ENCODE measurements at regions not wholly inside any gene's neighbourhood (a gene's known extent, or its start where the extent isn't known, plus 50 kb on each side); places are given as distances from the start of the nearest gene placed in this dataset.

DNA sequence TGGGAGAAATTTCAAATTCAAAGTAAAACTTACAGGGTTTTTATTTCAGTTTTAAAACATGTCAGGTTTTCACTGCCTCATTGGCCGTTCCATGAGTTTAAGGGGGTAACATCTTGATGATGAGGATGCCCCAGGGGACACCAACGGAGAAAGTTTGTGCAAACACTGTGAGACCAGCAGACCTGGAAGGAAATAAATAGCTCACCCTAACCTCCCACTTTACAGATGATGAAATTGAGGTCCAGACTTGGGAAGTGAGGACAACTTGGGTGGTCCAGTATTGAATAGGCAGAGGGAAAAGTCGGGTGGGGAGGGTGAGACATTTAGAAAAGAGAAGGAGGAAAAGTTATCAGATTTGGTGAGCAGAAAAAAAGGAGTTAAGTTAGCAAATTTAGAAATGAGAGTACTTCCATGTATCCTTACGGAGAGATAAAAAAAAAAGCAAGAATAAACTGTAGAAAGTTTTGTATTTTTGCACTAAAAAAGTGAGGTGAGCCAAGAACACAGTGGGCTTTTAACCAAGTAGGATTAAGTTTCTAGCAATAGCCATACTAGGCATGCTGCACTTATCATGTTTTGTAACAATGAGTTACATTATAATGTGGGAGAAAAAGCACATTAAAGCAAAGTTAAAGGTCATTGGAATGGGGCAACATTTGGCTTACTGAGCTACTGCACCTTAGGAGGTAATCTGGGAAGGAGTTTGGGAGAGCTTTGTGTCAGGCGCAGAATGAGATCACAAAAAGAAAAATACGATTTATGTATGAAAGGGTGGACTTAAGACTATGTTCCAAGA is 125.1 kb downstream of the GAS1 start:
- WGBS = 36% methylated on average over 6 of the region's 6 CpGs
- H3K36me3 ChIP-seq (ENCODE audit: insufficient read depth) = no peaks in the 10 kb centered on the region
- DNase-seq (ENCODE audit: extremely low spot score) = no peak
- no peak overlapping the region for H3K27ac ChIP-seq (ENCODE audit: low read depth)
- no peaks in the 10 kb centered on the region for H3K4me1 ChIP-seq (ENCODE audit: insufficient read depth)
- H3K4me3 ChIP-seq (ENCODE audit: low read depth, low read length) = no peak overlapping the region

DNA sequence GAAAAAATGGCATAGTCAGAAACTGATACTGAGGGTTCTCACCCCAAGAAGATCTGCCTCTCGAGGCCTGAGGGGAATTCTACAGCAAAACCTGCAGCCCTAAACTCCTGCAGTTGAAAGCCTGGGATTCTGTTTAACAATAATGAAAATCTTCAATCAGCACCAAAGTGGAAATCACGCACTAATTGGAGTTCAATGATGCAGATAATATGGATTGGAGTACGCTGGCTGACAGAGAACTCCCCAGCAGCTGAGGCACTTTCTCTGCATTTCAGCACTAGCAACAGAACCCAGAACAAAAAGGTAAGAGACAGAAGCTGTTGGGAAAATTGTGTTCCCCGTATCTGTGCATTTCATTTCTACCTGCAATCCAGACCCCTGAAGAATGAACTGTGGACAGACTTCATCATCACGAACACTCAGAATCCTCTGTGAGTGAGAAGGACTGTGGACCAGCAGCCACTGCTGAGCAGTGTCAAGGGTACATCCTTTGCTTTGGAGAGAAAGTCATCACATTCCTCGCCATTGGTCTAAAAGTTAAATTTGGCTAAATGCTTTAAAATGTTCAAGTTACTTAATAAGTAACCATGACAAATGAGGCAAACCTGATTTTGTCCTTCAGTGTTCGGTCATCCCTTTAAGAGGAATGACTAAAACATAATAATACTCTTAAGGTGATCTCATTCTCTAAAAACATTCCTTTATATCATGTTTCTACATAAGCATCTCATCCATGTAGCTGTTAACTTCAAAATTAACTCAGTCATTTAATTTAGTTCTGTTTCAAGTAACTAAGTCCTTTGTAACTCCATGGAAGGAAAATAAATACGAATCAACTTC is 126.1 kb downstream of the GAS1 start:
- WGBS = 80% methylated on average over 8 of the region's 8 CpGs

DNA sequence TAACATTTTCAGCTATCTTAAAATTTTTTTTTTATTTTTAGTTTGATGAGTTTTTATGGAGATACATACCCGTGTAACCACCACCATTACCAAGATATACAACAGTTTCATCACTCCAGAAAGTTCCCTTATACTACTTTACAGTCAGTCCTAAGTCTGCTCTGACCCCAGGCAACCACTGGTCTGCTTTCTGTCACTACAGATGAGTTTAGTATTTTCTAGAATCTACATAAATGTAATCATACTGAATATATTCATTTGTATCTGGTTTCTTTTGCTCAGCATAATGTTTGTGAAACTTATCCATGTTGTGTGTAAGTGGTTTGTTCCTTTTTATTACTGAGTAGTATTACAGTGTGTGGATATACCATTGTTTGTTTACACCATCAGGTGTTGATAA is 127.8 kb downstream of the GAS1 start:
- WGBS = 69% methylated on average over 1 of the region's 1 CpG
- H3K36me3 ChIP-seq (ENCODE audit: insufficient read depth) = no peaks in the 10 kb centered on the region
- H3K27ac ChIP-seq (ENCODE audit: low read depth) = no peak overlapping the region
- H3K4me3 ChIP-seq (ENCODE audit: low read depth, low read length) = no peak overlapping the region
- no peak for DNase-seq (ENCODE audit: extremely low spot score)
- H3K4me1 ChIP-seq (ENCODE audit: insufficient read depth) = no peaks in the 10 kb centered on the region

More for the DNA sequence above, 126.1 kb downstream of the GAS1 start:
- Histone ChIP-seq H3K4me3 (ENCODE audit: low read depth, low read length) (no peak overlapping the region), H3K4me1 (ENCODE audit: insufficient read depth) (no peaks in the 10 kb centered on the region), H3K36me3 (ENCODE audit: insufficient read depth) (no peaks in the 10 kb centered on the region), H3K27ac (ENCODE audit: low read depth) (no peak overlapping the region)
- no peak for DNase-seq (ENCODE audit: extremely low spot score)

GRCh38 chr9:86818636-86819035 is 128.7 kb downstream of the GAS1 start:
- WGBS = 96% methylated on average over 6 of the region's 6 CpGs
- no peak overlapping the region for H3K4me3 ChIP-seq (ENCODE audit: low read depth, low read length)
- H3K27ac ChIP-seq (ENCODE audit: low read depth) = no peak overlapping the region
- no peak for DNase-seq (ENCODE audit: extremely low spot score)
- no peaks in the 10 kb centered on the region for H3K36me3 ChIP-seq (ENCODE audit: insufficient read depth)
- no peaks in the 10 kb centered on the region for H3K4me1 ChIP-seq (ENCODE audit: insufficient read depth)

- 96% methylated on average over 5 of the region's 5 CpGs for WGBS
- Histone ChIP-seq H3K27ac (ENCODE audit: low read depth) (no peak overlapping the region), H3K4me1 (ENCODE audit: insufficient read depth) (no peaks in the 10 kb centered on the region), H3K4me3 (ENCODE audit: low read depth, low read length) (no peak overlapping the region), H3K36me3 (ENCODE audit: insufficient read depth) (no peaks in the 10 kb centered on the region)
- DNase-seq (ENCODE audit: extremely low spot score) = no peak
Measured at GRCh38 chr9:86816868-86817267, 130.4 kb downstream of the GAS1 start.

DNA sequence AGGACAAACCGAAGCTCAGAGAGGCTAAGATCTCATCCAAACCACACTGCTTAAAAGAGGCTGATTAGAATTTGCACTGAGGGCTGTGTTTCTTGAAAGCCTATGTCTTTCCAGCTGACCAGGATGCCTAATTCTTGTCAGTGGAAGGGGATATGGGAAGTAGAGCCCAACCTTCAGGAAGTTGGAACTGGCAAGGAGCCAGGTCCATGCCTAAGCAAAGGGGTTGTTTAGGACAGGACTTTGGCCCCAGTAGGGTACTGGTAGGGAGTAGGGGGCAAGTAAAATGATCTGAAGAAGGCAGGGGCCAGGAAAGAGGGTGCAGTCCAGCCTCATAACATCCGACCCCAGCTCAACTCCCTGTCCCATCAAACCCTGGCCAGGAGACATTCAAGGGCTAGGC is 130.9 kb downstream of the GAS1 start:
- no peak overlapping the region for H3K27ac ChIP-seq (ENCODE audit: low read depth)
- WGBS = 84% methylated on average over 2 of the region's 2 CpGs

GRCh38 chr9:86812616-86813015 is 134.7 kb downstream of the GAS1 start:
- no peak for DNase-seq (ENCODE audit: extremely low spot score)
- no peak overlapping the region for H3K27ac ChIP-seq (ENCODE audit: low read depth)
- H3K36me3 ChIP-seq (ENCODE audit: insufficient read depth) = no peaks in the 10 kb centered on the region
- WGBS = 94% methylated on average over 3 of the region's 3 CpGs
- H3K4me1 ChIP-seq (ENCODE audit: insufficient read depth) = no peaks in the 10 kb centered on the region
- H3K4me3 ChIP-seq (ENCODE audit: low read depth, low read length) = no peak overlapping the region

More for the DNA sequence above, 130.9 kb downstream of the GAS1 start:
- no peak overlapping the region for H3K4me3 ChIP-seq (ENCODE audit: low read depth, low read length)
- no peaks in the 10 kb centered on the region for H3K36me3 ChIP-seq (ENCODE audit: insufficient read depth)
- H3K4me1 ChIP-seq (ENCODE audit: insufficient read depth) = no peaks in the 10 kb centered on the region
- no peak for DNase-seq (ENCODE audit: extremely low spot score)

DNA sequence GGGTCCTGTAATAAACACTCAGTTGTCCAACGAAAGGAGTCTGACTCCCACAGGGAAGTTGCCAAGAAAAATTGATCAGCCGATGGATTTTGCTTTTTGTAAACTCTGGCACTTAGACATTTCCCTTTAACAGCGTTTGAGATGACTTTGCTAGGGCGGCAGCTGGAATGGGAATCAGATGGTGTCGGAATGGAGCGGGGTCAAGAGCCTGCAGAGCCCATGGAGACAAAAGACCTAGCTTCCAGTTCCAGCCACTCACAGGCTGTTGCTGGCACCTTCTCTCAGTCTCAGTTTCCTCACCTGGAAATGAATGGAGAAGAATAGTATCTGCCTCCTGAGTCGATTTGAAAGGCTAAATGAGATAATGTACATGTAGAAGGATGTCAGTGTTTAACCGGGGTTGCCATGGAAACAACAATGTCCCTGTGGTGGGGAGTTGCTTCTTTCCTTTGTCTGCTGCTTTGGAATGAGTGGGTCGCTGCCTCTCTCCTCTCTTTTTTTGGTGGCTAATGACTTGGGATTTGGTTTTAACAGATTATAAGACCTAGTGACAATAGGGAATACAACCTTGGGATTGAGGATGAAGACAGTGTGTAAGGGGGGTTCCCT is 137.4 kb downstream of the GAS1 start:
- 79% methylated on average over 9 of the region's 9 CpGs for WGBS
- DNase-seq (ENCODE audit: extremely low spot score) = no peak

GRCh38 chr9:86809151-86809550 is 138.2 kb downstream of the GAS1 start:
- DNase-seq (ENCODE audit: extremely low spot score) = no peak
- 96% methylated on average over 6 of the region's 6 CpGs for WGBS
- H3K4me1 ChIP-seq (ENCODE audit: insufficient read depth) = no peaks in the 10 kb centered on the region
- H3K4me3 ChIP-seq (ENCODE audit: low read depth, low read length) = no peak overlapping the region
- H3K27ac ChIP-seq (ENCODE audit: low read depth) = no peak overlapping the region
- H3K36me3 ChIP-seq (ENCODE audit: insufficient read depth) = no peaks in the 10 kb centered on the region

More for the DNA sequence above, 137.4 kb downstream of the GAS1 start:
- Histone ChIP-seq H3K4me1 (ENCODE audit: insufficient read depth) (no peaks in the 10 kb centered on the region), H3K36me3 (ENCODE audit: insufficient read depth) (no peaks in the 10 kb centered on the region), H3K4me3 (ENCODE audit: low read depth, low read length) (no peak overlapping the region), H3K27ac (ENCODE audit: low read depth) (no peak overlapping the region)

DNA sequence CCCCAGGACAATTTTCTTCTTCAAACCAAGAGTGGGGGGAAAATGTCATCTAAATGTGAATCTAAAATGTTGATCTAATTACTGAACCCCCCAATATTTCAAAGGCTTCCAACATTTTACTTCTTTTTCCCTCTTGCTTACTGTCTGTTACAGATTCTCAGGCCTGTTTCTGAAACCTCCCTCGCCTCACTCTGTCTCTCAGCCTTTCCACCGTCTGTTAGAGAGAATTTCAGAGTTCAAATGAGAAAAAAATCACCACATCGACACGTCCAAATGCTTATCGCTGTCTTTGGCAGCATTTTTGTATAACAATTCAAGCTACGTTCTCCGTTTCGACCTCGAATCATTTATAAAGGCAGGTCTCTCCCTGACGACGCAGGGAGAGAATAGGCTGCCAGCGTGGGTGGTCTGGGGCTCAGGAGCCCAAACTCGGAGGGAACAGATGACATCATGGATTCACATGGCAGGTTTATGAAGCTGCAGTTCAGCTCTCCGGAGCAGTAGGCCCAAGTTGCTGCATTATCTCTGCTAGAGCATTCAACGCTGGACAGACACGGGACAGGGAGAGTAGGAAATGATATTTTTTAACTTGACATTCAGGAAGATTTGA is 139.8 kb downstream of the GAS1 start:
- Histone ChIP-seq H3K27ac (ENCODE audit: low read depth) (no peak overlapping the region), H3K4me3 (ENCODE audit: low read depth, low read length) (no peak overlapping the region), H3K36me3 (ENCODE audit: insufficient read depth) (no peaks in the 10 kb centered on the region), H3K4me1 (ENCODE audit: insufficient read depth) (no peaks in the 10 kb centered on the region)
- DNase-seq (ENCODE audit: extremely low spot score) = peak; percentile 78
- WGBS = 25% methylated on average over 16 of the region's 16 CpGs

GRCh38 chr9:86804011-86804410 is 143.3 kb downstream of the GAS1 start:
- Histone ChIP-seq H3K36me3 (ENCODE audit: insufficient read depth) (no peaks in the 10 kb centered on the region), H3K4me3 (ENCODE audit: low read depth, low read length) (no peak overlapping the region), H3K27ac (ENCODE audit: low read depth) (no peak overlapping the region), H3K4me1 (ENCODE audit: insufficient read depth) (no peaks in the 10 kb centered on the region)
- WGBS = 92% methylated on average over 3 of the region's 3 CpGs
- DNase-seq (ENCODE audit: extremely low spot score) = no peak

DNA sequence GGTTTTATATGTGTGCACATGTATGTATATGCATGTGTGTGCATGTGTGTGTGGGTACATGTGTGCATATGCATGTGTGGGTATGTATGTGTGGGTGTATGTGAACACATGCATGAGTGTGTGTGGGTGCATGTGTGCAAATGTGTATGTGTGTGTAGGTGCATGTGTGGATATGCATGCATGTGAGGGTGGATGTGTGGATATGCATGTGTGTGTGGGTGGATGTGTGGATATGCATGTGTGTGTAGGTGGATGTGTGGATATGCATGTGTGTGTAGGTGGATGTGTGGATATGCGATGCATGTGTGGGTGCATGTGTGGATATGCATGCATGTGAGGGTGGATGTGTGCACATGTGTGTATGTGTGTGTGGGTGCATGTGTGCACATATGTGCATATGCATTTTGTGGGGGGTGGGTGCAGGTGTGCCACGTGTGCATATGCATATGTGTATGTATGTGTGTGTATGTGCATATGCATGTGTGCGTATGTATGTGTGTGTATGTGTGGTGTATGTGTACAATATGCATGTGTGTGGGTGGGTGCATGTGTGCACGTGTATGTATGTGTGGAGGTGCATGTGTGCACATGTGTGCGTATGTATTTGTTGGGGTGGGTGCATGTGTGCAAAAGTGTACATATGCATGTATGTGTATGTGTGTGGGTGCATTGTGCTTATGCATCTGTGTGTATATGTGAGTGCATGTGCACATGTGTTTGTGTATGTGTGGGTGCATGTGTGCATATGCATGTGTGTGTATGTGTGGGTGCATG is 144.2 kb downstream of the GAS1 start:
- no peak for DNase-seq (ENCODE audit: extremely low spot score)
- Histone ChIP-seq H3K27ac (ENCODE audit: low read depth) (no peak overlapping the region), H3K4me1 (ENCODE audit: insufficient read depth) (no peaks in the 10 kb centered on the region), H3K4me3 (ENCODE audit: low read depth, low read length) (no peak overlapping the region), H3K36me3 (ENCODE audit: insufficient read depth) (no peaks in the 10 kb centered on the region)
- WGBS = 96% methylated on average over 5 of the region's 5 CpGs

GRCh38 chr9:86801246-86801645 is 146.1 kb downstream of the GAS1 start:
- WGBS = 38% methylated on average over 5 of the region's 5 CpGs
- Histone ChIP-seq H3K36me3 (ENCODE audit: insufficient read depth) (no peaks in the 10 kb centered on the region), H3K27ac (ENCODE audit: low read depth) (no peak overlapping the region), H3K4me1 (ENCODE audit: insufficient read depth) (no peaks in the 10 kb centered on the region), H3K4me3 (ENCODE audit: low read depth, low read length) (no peak overlapping the region)
- DNase-seq (ENCODE audit: extremely low spot score) = no peak
